Astrocyte of the cerebellum (primary cell): ENCODE measurements at regions not wholly inside any gene's neighbourhood (a gene's known extent, or its start where the extent isn't known, plus 50 kb on each side); places are given as distances from the start of the nearest gene placed in this dataset.

Experiments used
- DNase-seq: peaks from one replicate; pipeline ENCODE4 v3.0.0-alpha.2; 2011; ENCODE audit warnings: low read depth
- H3K4me3 ChIP-seq: 2 replicates; pipeline ENCODE4 v1.5.1; 2011; ENCODE audit warnings: mild to moderate bottlenecking, low read depth, low read length, moderate library complexity
- in situ Hi-C: cut with HindIII; loops from 2 replicates; pipeline ENCODE4 v1.10.0; 2017; ENCODE audit warnings: low sequenced_read_pairs
- TF ChIP-seq, protein P1 (sequence below): IDR thresholded peaks from 2 replicates; pipeline ENCODE4 v1.5.1; 2012; ENCODE audit warnings: low read length, low read depth, moderate library complexity, mild to moderate bottlenecking; ENCODE audit errors: missing control alignments

DNA sequence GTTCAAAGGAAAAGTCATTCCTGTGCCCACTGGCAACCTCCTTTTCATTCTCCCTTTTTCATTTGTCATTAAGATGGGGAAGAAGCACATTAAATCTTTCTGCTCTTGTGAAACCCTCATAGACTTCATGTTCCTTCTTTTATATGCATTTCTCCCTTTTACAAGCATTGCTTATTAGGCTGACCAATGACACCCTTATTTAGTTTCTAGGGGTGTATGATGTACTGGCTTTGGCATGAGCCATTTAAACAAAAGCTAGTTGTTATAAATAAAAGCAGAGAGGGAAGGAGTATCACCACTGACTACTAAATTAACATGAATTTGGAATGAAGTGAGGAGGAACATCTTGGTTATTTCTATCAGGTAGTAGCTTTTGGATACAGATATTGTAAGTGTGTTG lies 68.2 kb upstream of the PCDH9 start:
- no peak for DNase-seq
- TF ChIP-seq, protein P1, sequence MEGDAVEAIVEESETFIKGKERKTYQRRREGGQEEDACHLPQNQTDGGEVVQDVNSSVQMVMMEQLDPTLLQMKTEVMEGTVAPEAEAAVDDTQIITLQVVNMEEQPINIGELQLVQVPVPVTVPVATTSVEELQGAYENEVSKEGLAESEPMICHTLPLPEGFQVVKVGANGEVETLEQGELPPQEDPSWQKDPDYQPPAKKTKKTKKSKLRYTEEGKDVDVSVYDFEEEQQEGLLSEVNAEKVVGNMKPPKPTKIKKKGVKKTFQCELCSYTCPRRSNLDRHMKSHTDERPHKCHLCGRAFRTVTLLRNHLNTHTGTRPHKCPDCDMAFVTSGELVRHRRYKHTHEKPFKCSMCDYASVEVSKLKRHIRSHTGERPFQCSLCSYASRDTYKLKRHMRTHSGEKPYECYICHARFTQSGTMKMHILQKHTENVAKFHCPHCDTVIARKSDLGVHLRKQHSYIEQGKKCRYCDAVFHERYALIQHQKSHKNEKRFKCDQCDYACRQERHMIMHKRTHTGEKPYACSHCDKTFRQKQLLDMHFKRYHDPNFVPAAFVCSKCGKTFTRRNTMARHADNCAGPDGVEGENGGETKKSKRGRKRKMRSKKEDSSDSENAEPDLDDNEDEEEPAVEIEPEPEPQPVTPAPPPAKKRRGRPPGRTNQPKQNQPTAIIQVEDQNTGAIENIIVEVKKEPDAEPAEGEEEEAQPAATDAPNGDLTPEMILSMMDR = no peak
- H3K4me3 ChIP-seq = no peak overlapping the region
- in situ Hi-C loops = no loop called here

DNA sequence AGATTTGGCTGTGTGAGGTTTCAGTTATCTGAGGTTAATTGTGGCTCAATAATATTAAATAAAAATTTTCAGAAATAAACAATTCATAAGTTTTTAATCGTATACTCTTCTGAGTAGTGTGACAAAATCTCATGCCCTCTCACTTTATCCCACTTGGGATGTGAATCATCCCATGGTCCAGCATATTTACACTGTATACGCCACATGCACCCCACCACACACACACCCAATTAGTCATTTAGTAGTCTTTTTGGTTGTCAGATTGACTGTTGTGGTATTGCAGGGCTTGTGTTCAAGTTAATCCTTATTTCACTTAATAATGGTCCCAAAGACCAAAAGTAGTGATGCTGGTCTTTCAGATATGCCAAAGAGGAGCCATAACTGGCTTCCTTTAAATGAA lies 66.4 kb upstream of the PCDH9 start:
- in situ Hi-C loops = no loop called here
- TF ChIP-seq, protein P1 = no peak
- H3K4me3 ChIP-seq = no peak overlapping the region
- no peak for DNase-seq

DNA sequence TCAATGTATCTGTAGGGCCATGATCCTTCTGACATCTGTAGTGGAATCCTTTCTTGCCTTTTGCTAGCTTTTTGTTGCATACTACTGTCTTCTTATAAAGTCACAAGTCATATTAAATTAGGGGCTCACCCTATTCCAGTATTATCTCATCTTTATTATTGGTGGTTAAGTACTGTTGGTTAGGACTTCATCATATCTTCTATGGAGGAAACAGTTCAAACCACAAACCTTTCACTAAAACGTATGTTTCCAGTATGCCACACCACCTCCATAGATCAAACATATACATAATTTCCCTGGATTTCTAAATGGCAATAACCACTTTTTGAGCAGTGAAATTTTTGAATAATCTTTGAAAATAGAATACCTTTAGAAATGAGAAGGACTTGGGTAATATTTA lies 62.8 kb upstream of the PCDH9 start:
- no peak for DNase-seq
- no peak overlapping the region for H3K4me3 ChIP-seq
- in situ Hi-C loops = no loop called here
- TF ChIP-seq, protein P1 = no peak

DNA sequence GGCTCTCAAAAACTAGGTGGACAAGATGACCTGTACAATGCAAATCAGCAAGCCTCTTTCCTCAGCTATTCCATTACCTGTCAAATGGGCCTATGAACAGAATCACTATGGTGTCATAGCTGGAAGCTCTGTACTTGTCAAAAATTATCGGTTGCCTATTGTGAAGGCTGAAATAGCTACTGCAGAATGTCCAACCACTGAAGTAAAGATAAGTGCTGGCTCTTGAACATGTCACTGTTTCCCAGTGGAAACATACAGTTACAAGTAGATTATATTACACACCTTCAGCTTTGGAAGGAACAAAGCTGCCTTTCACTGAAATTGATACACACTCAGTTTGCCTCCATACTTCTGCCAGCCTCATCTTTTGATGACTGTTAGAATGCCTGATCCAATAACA lies 55.5 kb upstream of the PCDH9 start:
- TF ChIP-seq, protein P1 = no peak
- in situ Hi-C loops = no loop called here
- H3K4me3 ChIP-seq = no peak overlapping the region
- no peak for DNase-seq

DNA sequence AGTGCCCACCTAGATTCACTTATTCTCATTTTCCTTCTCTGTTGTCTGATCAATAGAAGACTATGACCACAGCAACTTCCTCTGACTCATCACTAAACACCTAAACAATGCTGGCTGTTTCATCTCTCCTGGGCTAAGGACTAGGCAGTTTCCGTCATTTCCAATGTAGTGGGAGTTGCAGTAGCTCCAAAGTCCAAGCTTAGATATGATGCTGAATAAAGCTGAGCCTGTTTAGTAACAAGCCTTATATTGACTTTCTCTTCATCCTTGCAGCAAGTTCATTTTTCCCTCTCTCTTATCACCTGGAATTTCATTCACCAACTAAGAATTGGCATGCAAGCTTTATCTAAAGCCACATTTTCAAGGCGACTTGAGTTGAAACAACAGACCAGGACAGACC lies 53.5 kb upstream of the PCDH9 start:
- TF ChIP-seq, protein P1 = no peak
- no peak for DNase-seq
- H3K4me3 ChIP-seq = no peak overlapping the region
- in situ Hi-C loops = no loop called here

DNA sequence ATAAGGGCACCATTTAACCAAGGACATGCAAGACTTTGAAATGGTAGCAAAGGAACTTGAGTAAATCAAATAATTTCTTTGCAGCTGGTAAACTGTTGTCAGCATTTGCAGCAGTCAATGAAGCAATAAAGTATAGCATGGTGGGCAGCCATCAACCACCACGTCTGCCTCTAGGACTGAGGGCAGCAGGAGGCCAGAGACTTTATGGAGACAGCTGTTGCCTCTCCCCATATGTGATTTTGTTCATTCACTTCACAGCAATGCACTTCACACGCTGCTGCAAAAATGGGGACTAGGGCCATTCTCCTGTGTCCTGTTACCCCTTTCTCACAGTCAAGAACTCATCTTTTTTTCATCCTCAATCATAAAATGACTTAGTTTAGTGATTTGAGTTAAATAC lies 51.3 kb upstream of the PCDH9 start:
- in situ Hi-C loops = no loop called here
- H3K4me3 ChIP-seq = no peak overlapping the region
- TF ChIP-seq, protein P1 = no peak
- no peak for DNase-seq
